Hepatocyte (in vitro differentiated cells): ENCODE measurements at regions not wholly inside any gene's neighbourhood (a gene's known extent, or its start where the extent isn't known, plus 50 kb on each side); places are given as distances from the start of the nearest gene placed in this dataset.

ENCODE experiments used
- DNase-seq: peaks from one replicate; pipeline ENCODE4 v3.0.0-alpha.2; 2016; ENCODE audit warnings: low spot score
- H2AFZ ChIP-seq: fragments of 200-600 bp; sonication (generic); 2 replicates; pipeline ENCODE4 v1.6.0; 2016; ENCODE audit warnings: antibody characterized with exemption, mild to moderate bottlenecking
- H3K27ac ChIP-seq: fragments of 200-600 bp; sonication (generic); 2 replicates; pipeline ENCODE4 v1.5.1; 2016; ENCODE audit warnings: mild to moderate bottlenecking
- H3K27me3 ChIP-seq: fragments of 200-600 bp; sonication (generic); 2 replicates; pipeline ENCODE4 v1.6.1; 2016
- H3K36me3 ChIP-seq: fragments of 200-600 bp; sonication (generic); replicated peaks from 2 replicates; pipeline ENCODE4 v1.5.1; 2016; ENCODE audit warnings: low read depth; ENCODE audit not compliant: insufficient read depth
- H3K4me1 ChIP-seq: fragments of 200-600 bp; sonication (generic); 2 replicates; pipeline ENCODE4 v1.5.1; 2016; ENCODE audit warnings: mild to moderate bottlenecking, moderate library complexity; ENCODE audit not compliant: insufficient read depth
- H3K4me2 ChIP-seq: fragments of 200-600 bp; sonication (generic); 2 replicates; pipeline ENCODE4 v1.6.0; 2016
- H3K4me3 ChIP-seq: fragments of 200-600 bp; sonication (generic); 2 replicates; pipeline ENCODE4 v1.5.1; 2016; ENCODE audit warnings: mild to moderate bottlenecking
- H3K79me2 ChIP-seq: fragments of 200-600 bp; sonication (generic); 2 replicates; pipeline ENCODE4 v1.6.0; 2017; ENCODE audit warnings: mild to moderate bottlenecking
- H3K9me2 ChIP-seq: fragments of 200-600 bp; sonication (generic); replicated peaks from 2 replicates; pipeline ENCODE4 v1.6.0; 2017; ENCODE audit warnings: mild to moderate bottlenecking; ENCODE audit not compliant: insufficient read depth
- H3K9me3 ChIP-seq: fragments of 200-600 bp; sonication (generic); 2 replicates; pipeline ENCODE4 v1.5.1; 2016; ENCODE audit warnings: low read depth, mild to moderate bottlenecking
- H4K20me1 ChIP-seq: fragments of 200-600 bp; sonication (generic); 2 replicates; pipeline ENCODE4 v1.6.0; 2016; ENCODE audit warnings: mild to moderate bottlenecking; ENCODE audit not compliant: insufficient read depth, poor library complexity, severe bottlenecking
- CTCF ChIP-seq: fragments of 200-600 bp; sonication (generic); IDR thresholded peaks from 2 replicates; pipeline ENCODE4 v1.5.1; 2016; ENCODE audit warnings: antibody characterized with exemption, mild to moderate bottlenecking; ENCODE audit not compliant: poor library complexity
- EZH2 ChIP-seq: fragments of 200-600 bp; sonication (generic); IDR thresholded peaks from 2 replicates; pipeline ENCODE4 v1.6.1; 2016; ENCODE audit warnings: antibody characterized with exemption, mild to moderate bottlenecking, borderline replicate concordance
- EZH2phosphoT487 ChIP-seq: fragments of 200-600 bp; sonication (generic); IDR thresholded peaks from one replicate; pipeline ENCODE4 v1.6.1; 2018; ENCODE audit warnings: antibody characterized with exemption, mild to moderate bottlenecking, low read depth, moderate library complexity; ENCODE audit not compliant: unreplicated experiment, severe bottlenecking
- WGBS: methylation state at CpG from one replicate; pipeline ENCODE4 v1.1.6; 2016; ENCODE audit warnings: low lambda C conversion rate; ENCODE audit errors: missing lambda C conversion rate; 5-methylcytosine and 5-hydroxymethylcytosine counted together

GRCh38 chr2:34001557-34001956 lies 402.5 kb upstream of the FAM98A start:
- H3K4me1 ChIP-seq, result no peaks in the 10 kb centered on the region
- no peaks in the 10 kb centered on the region for H4K20me1 ChIP-seq
- H3K9me3 ChIP-seq, result no peaks in the 10 kb centered on the region
- WGBS, result 86% methylated on average over 2 of the region's 2 CpGs
- no peak overlapping the region for H3K4me2 ChIP-seq
- H2AFZ ChIP-seq, result no peak overlapping the region
- TF ChIP-seq EZH2phosphoT487, result no peak
- TF ChIP-seq EZH2, result no peak
- TF ChIP-seq CTCF, result no peak
- no peaks in the 10 kb centered on the region for H3K79me2 ChIP-seq
- no peaks in the 10 kb centered on the region for H3K9me2 ChIP-seq
- DNase-seq, result no peak
- H3K27me3 ChIP-seq, result no peaks in the 10 kb centered on the region
- H3K27ac ChIP-seq, result no peak overlapping the region
- H3K36me3 ChIP-seq, result no peaks in the 10 kb centered on the region
- no peak overlapping the region for H3K4me3 ChIP-seq

GRCh38 chr2:33984131-33984530 lies 385.0 kb upstream of the FAM98A start:
- no peaks in the 10 kb centered on the region for H3K9me3 ChIP-seq
- TF ChIP-seq EZH2phosphoT487, result no peak
- no peak for TF ChIP-seq EZH2
- no peak for TF ChIP-seq CTCF
- H3K27me3 ChIP-seq, result no peaks in the 10 kb centered on the region
- H3K4me1 ChIP-seq, result no peaks in the 10 kb centered on the region
- no peak overlapping the region for H3K27ac ChIP-seq
- H3K36me3 ChIP-seq, result no peaks in the 10 kb centered on the region
- no peak overlapping the region for H3K4me3 ChIP-seq
- WGBS, result 91% methylated on average over 2 of the region's 2 CpGs
- no peaks in the 10 kb centered on the region for H4K20me1 ChIP-seq
- no peak overlapping the region for H3K4me2 ChIP-seq
- DNase-seq, result no peak
- no peaks in the 10 kb centered on the region for H3K9me2 ChIP-seq
- H2AFZ ChIP-seq, result no peak overlapping the region
- no peaks in the 10 kb centered on the region for H3K79me2 ChIP-seq

GRCh38 chr2:33978471-33978870 lies 379.4 kb upstream of the FAM98A start:
- H3K79me2 ChIP-seq, result no peaks in the 10 kb centered on the region
- H3K4me2 ChIP-seq, result no peak overlapping the region
- H3K9me2 ChIP-seq, result no peaks in the 10 kb centered on the region
- no peaks in the 10 kb centered on the region for H4K20me1 ChIP-seq
- no peak for DNase-seq
- no peaks in the 10 kb centered on the region for H3K9me3 ChIP-seq
- H3K36me3 ChIP-seq, result no peaks in the 10 kb centered on the region
- no peak overlapping the region for H3K27ac ChIP-seq
- 60% methylated on average over 3 of the region's 3 CpGs for WGBS
- TF ChIP-seq EZH2, result no peak
- no peak for TF ChIP-seq CTCF
- TF ChIP-seq EZH2phosphoT487, result no peak
- no peaks in the 10 kb centered on the region for H3K4me1 ChIP-seq
- no peak overlapping the region for H2AFZ ChIP-seq
- H3K4me3 ChIP-seq, result no peak overlapping the region
- no peaks in the 10 kb centered on the region for H3K27me3 ChIP-seq

- H3K36me3 ChIP-seq, result no peaks in the 10 kb centered on the region
- H3K9me2 ChIP-seq, result no peaks in the 10 kb centered on the region
- no peaks in the 10 kb centered on the region for H3K27me3 ChIP-seq
- H3K9me3 ChIP-seq, result no peaks in the 10 kb centered on the region
- no peak overlapping the region for H3K4me2 ChIP-seq
- TF ChIP-seq EZH2phosphoT487 (no peak), EZH2 (no peak), CTCF (no peak)
- H3K4me1 ChIP-seq, result no peaks in the 10 kb centered on the region
- H2AFZ ChIP-seq, result no peak overlapping the region
- H4K20me1 ChIP-seq, result no peaks in the 10 kb centered on the region
- DNase-seq, result no peak
- no peaks in the 10 kb centered on the region for H3K79me2 ChIP-seq
- H3K4me3 ChIP-seq, result no peak overlapping the region
- H3K27ac ChIP-seq, result no peak overlapping the region
- 93% methylated on average over 3 of the region's 3 CpGs for WGBS
Measured at GRCh38 chr2:33975498-33975897, 376.4 kb upstream of the FAM98A start.
